Heart right ventricle (tissue), 16 donors: ENCODE measurements at regions not wholly inside any gene's neighbourhood (a gene's known extent, or its start where the extent isn't known, plus 50 kb on each side); places are given as distances from the start of the nearest gene placed in this dataset.

Experiments used
- ATAC-seq, 8 donors: fragments of 200-7000 bp; cut with Tn5 transposase; one replicate each; pipeline ENCODE4 v1.9.1; 2020; ENCODE audit warnings: mild to moderate bottlenecking in 8 of 8, moderate library complexity in 8 of 8, moderate number of reproducible peaks in 1 of 8
- DNase-seq, 2 donors: peaks; one replicate each; pipeline ENCODE4 v3.0.0-alpha.2; 2020
- H3K27ac ChIP-seq, 10 donors: fragments of 200-600 bp; sonication (generic) in 2 of 10; one replicate each; pipeline versions ENCODE4 v1.5.0 to v1.8.0; 2020 to 2022; ENCODE audit warnings: mild to moderate bottlenecking in 3 of 10
- H3K27me3 ChIP-seq, 7 donors: fragments of 200-600 bp; one replicate each; pipeline ENCODE4 v1.8.0; 2021 to 2022; ENCODE audit warnings: mild to moderate bottlenecking in 2 of 7
- H3K36me3 ChIP-seq, 9 donors: fragments of 200-600 bp; sonication (generic) in 1 of 9; one replicate each; pipeline versions ENCODE4 v1.5.0 to v1.8.0; 2020 to 2022; ENCODE audit warnings: mild to moderate bottlenecking in 2 of 9
- H3K4me1 ChIP-seq, 9 donors: fragments of 200-600 bp; sonication (generic) in 1 of 9; one replicate each; pipeline versions ENCODE4 v1.5.0 to v1.8.0; 2020 to 2022; ENCODE audit warnings: mild to moderate bottlenecking in 4 of 9
- H3K4me3 ChIP-seq, 10 donors: fragments of 200-600 bp; sonication (generic) in 2 of 10; one replicate each; pipeline versions ENCODE4 v1.5.0 to v1.8.0; 2020 to 2022; ENCODE audit warnings: mild to moderate bottlenecking in 7 of 10, moderate library complexity in 2 of 10
- H3K9me3 ChIP-seq, 11 donors: fragments of 200-600 bp in 10 of 11; sonication (generic) in 2 of 11; one replicate each; pipeline versions ENCODE4 v1.5.0 to v1.8.0; 2013 to 2022; ENCODE audit warnings: mild to moderate bottlenecking in 2 of 11, control low read depth in 1 of 11, moderate library complexity in 1 of 11
- WGBS, 2 donors: extraction: QIAGEN DNeasy Blood & Tissue Kit; methylation state at CpG; one replicate each; pipeline ENCODE4 v1.1.7; 2013; ENCODE audit warnings: inconsistent platforms in 1 of 2; 5-methylcytosine and 5-hydroxymethylcytosine counted together
- intact Hi-C, 10 donors: fragments of 100-400 bp; cut with DNase I; formaldehyde crosslinking; loops; one replicate each; pipeline versions ENCODE4 v1.11.1 to v1.14.2; 2022
- TF ChIP-seq, protein P1 (sequence below), 9 donors: fragments of 200-600 bp; sonication (generic) in 2 of 9; IDR thresholded peaks; one replicate each; pipeline versions ENCODE4 v1.5.0 to v1.8.0; 2021 to 2022; ENCODE audit warnings: antibody characterized with exemption in 9 of 9, mild to moderate bottlenecking in 5 of 9, moderate library complexity in 1 of 9
- donor health status: Arrhythmogenic right ventricular cardiomyopathy.
- donor health status: ischemic (EF 13 %, LVEDD 7.1; RV severe dilation, severe dysfunction).
- donor health status: healthy with polysubstance abuse.
- donor health status: DM: no; HTN: yes; CAD: no.
- donor health status: DM: no; HTN: no; CAD: no.
- donor health status: ischemic (EF 25% LVEDD 6.9; RV normal size, moderate dysfunction).
- donor health status: ischemic (EF 25% LVEDD 5.7; RV mildly dilated, moderate dysfunction).
- donor health status: healthy.
- donor health status: DM: yes; HTN: yes; CAD: no.
- donor health status: Ischemic cardiomyopathy.
- donor health status: ischemic (EF 35%, LVEDD 5.7; RV mildly dilated, moderate dysfunction).
- donor health status: nonischemic (EF 11% LVEDD 7.7; RV severe dilation, severe dysfunction).
- donor health status: DM: yes; HTN: yes; CAD: no.
- donor health status: PGD.
- donor health status: ischemic (EF 29% LVEDD 5.4; RV normal size, mild dysfunction).
- donor health status: nonischemic (EF 23%, LVEDD 6.1; RV moderate dilation, normal function).

GRCh38 chr15:58274885-58275284 lies 136.7 kb downstream of the AQP9 start:
- Histone ChIP-seq H3K4me1 (peaks cover 0 to 5% (median 0%) of the 10 kb centered on the region in 9 donors), H3K36me3 (no peaks in the 10 kb centered on the region), H3K27me3 (no peaks in the 10 kb centered on the region), H3K27ac (no peak overlapping the region), H3K4me3 (no peak overlapping the region), H3K9me3 (peaks cover 0 to 18% (median 10%) of the 10 kb centered on the region in 11 donors)
- 74 to 82% methylated on average over 4 of the region's 4 CpGs for WGBS, 2 donors
- DNase-seq: no peak
- TF ChIP-seq, protein P1, sequence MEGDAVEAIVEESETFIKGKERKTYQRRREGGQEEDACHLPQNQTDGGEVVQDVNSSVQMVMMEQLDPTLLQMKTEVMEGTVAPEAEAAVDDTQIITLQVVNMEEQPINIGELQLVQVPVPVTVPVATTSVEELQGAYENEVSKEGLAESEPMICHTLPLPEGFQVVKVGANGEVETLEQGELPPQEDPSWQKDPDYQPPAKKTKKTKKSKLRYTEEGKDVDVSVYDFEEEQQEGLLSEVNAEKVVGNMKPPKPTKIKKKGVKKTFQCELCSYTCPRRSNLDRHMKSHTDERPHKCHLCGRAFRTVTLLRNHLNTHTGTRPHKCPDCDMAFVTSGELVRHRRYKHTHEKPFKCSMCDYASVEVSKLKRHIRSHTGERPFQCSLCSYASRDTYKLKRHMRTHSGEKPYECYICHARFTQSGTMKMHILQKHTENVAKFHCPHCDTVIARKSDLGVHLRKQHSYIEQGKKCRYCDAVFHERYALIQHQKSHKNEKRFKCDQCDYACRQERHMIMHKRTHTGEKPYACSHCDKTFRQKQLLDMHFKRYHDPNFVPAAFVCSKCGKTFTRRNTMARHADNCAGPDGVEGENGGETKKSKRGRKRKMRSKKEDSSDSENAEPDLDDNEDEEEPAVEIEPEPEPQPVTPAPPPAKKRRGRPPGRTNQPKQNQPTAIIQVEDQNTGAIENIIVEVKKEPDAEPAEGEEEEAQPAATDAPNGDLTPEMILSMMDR (IDR thresholded peaks at IDR 0.05): no peak
- no peak for ATAC-seq
- intact Hi-C loops: loop anchor here in 4 of 10 donors (5.0 to 10.0 kb wide), 5 partner anchors 160 to 482 kb away; partner anchors contain the start of gene LIPC (in 1 of the 4)

GRCh38 chr15:58275785-58276184 lies 137.6 kb downstream of the AQP9 start:
- H3K27ac ChIP-seq: no peak overlapping the region
- DNase-seq (no peak), ATAC-seq (no peak)
- H3K4me3 ChIP-seq: no peak overlapping the region
- H3K27me3 ChIP-seq: no peaks in the 10 kb centered on the region
- intact Hi-C loops: loop anchor here in 3 of 10 donors (5.0 to 10.0 kb wide), 3 partner anchors 159 to 482 kb away; partner anchors contain the start of gene LIPC (in 1 of the 3)
- H3K4me1 ChIP-seq: no peaks in the 10 kb centered on the region
- 91% methylated on average over 3 of the region's 3 CpGs for WGBS, 2 donors
- no peaks in the 10 kb centered on the region for H3K36me3 ChIP-seq
- TF ChIP-seq, protein P1 (IDR thresholded peaks at IDR 0.05): no peak
- H3K9me3 ChIP-seq: peaks cover 0 to 18% (median 10%) of the 10 kb centered on the region in 11 donors

GRCh38 chr15:58276924-58277323 lies 138.7 kb downstream of the AQP9 start:
- intact Hi-C loops: loop anchor here in 3 of 10 donors (5.0 to 10.0 kb wide), 3 partner anchors 158 to 480 kb away; partner anchors contain the start of gene LIPC (in 1 of the 3)
- peaks cover 0 to 8% (median 0%) of the 10 kb centered on the region in 11 donors for H3K9me3 ChIP-seq
- H3K36me3 ChIP-seq: no peaks in the 10 kb centered on the region
- no peak overlapping the region for H3K4me3 ChIP-seq
- peaks cover 0 to 1% (median 0%) of the 10 kb centered on the region in 9 donors for H3K4me1 ChIP-seq
- ATAC-seq: no peak
- TF ChIP-seq, protein P1 (IDR thresholded peaks at IDR 0.05): no peak
- DNase-seq: no peak
- H3K27me3 ChIP-seq: no peaks in the 10 kb centered on the region
- no peak overlapping the region for H3K27ac ChIP-seq

DNA sequence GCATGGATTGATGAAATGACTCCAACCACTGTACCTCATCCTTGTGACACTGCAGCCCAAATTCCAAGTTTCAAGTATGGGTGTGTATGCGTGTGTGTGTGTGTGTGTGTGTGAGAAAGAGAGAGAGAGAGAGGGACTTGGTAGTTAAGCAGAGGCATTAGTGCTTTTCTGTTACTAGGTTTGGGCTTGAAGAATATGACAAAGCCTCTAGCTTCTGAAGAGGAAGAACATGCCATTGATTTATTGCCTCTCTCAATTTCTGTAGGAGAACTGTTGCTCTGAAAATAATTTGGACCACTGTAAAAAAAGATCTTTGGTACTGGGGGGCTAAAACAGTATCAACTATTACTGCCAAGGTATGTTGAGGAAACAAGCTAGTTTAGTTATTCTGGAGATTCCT lies 139.2 kb downstream of the AQP9 start:
- ATAC-seq (no peak), DNase-seq (no peak)
- Histone ChIP-seq H3K4me1 (peaks cover 0 to 5% (median 0%) of the 10 kb centered on the region in 9 donors), H3K4me3 (no peak overlapping the region), H3K27me3 (no peaks in the 10 kb centered on the region), H3K9me3 (peaks cover 0 to 6% (median 0%) of the 10 kb centered on the region in 11 donors), H3K36me3 (no peaks in the 10 kb centered on the region), H3K27ac (no peak overlapping the region)
- TF ChIP-seq, protein P1 (IDR thresholded peaks at IDR 0.05): no peak
- intact Hi-C loops: loop anchor here in 3 of 10 donors (5.0 to 10.0 kb wide), 3 partner anchors 157 to 480 kb away; partner anchors contain the start of gene LIPC (in 1 of the 3)
- 65 to 76% methylated on average over 1 of the region's 1 CpG for WGBS, 2 donors
